Islet of Langerhans (tissue), 1 donor: ENCODE measurements at regions not wholly inside any gene's neighbourhood (a gene's known extent, or its start where the extent isn't known, plus 50 kb on each side); places are given as distances from the start of the nearest gene placed in this dataset.

Source experiments
- FAIRE-seq: peaks from one replicate; lab custom pipeline; 2011; peaks lifted over from hg19 to GRCh38; lab: Jason Lieb, UNC

DNA sequence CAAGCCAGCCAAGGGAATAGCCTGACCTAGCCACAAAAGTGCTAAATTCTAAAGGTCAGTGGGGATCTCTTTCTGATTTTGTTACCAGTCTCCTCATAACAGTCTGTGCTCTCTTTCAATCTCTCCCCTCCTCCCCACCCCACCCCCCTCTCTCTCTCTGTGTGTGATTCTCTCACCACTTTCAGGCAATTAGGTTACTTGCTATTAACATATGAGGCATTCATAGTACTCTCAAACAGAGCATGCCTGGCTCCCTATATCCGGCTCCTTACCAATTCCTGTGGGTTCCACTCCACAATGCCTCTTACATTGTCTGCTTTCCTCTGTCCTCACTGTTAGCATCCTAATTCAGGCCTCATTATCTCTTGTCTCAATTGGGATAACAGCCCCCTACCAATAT lies 464.3 kb upstream of the DEPDC1 start:
- FAIRE-seq = no peak

DNA sequence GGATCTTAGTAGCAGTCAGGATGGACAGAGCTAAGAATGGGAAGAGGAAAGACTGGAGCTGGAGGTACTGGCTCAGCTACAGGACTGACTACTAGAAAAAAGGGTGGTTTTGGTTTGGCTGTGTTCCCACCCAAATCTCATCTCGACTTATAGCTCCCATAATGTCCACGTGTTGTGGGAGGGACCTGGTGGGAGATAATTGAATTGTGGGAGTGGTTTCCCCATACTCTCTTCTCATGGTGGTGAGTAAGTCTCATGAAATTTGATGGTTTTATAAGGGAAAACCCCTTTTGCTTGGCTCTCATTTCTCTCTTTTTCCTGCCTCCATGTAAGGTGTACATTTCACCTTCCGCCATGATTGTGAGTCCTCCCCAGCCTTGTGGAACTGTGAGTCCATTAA lies 466.5 kb upstream of the DEPDC1 start:
- FAIRE-seq = no peak

DNA sequence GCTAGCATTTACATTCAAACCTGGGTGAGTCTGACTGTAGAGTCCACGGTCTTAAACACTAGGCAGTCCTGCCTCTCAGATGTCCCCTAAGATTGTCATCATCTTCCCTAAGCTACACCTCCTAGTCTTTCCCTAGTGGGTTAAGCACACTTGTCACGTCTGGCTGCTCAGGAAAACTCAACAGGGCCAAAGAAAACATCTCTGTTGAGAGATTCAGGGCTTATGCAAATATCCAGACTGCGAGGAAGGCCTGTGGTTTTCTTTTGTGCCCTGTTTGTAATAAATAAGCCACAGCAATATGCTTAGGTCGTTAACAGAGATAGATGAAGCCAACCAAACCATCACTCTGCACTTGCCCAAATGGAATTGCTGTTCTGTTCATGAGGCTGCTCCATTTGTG lies 472.6 kb upstream of the DEPDC1 start:
- no peak for FAIRE-seq

DNA sequence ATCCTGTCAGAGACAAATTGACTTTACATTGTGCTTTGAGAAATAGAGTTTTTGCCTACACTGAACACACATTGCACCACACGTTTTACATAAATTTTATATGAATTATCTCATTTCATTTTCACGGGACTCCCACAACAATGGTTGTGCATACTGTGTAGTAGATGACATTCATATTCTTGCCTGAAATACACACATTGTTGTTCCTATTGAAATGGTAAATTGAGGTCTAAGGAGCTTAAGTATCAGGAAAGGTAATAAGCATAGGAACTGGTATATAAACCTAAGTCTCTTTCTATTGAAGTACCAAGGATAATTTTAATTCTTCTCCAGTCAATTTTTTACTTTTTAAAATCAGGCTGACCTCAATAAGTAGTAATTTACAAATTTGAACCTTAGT lies 473.7 kb upstream of the DEPDC1 start:
- no peak for FAIRE-seq

- no peak for FAIRE-seq
Observed at GRCh38 chr1:68973459-68974244, 476.8 kb upstream of the DEPDC1 start.

- no peak for FAIRE-seq
Observed at GRCh38 chr1:68974447-68974846, 477.6 kb upstream of the DEPDC1 start.

DNA sequence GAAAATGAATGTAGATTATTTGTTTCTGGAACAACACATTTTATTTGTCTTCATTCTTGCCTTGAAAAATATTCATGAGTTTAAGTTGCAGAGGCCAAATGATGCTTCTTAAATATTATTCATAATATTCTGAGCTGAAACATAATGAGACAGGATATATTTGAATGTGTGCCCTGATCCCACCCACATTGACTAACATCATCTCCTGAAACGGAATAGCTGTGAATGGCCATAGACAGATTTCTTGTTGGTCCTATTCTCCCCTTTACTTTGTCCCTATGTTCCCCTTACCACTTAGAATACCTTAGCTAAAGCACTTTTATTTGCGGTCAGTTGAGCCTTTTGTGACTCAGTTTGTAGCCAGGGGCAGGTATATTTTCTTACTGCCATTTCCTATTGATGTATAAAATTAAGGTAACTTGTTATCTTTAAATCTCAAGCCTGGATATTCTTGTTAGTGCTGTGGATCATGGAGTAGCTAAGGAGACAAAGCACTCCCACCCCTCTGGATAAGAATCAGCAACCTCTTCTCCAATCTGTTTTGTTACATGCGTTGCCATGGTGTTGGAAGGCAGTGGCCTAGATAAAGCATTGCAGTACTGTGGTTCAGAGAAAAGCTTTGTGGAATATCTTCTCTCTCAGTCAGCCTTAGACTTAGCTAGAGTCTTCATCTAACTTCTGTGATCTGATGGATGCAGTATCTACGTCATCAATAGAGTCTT lies 478.5 kb upstream of the DEPDC1 start:
- no peak for FAIRE-seq

- FAIRE-seq = no peak
Observed at GRCh38 chr1:68976916-68977610, 480.2 kb upstream of the DEPDC1 start.

DNA sequence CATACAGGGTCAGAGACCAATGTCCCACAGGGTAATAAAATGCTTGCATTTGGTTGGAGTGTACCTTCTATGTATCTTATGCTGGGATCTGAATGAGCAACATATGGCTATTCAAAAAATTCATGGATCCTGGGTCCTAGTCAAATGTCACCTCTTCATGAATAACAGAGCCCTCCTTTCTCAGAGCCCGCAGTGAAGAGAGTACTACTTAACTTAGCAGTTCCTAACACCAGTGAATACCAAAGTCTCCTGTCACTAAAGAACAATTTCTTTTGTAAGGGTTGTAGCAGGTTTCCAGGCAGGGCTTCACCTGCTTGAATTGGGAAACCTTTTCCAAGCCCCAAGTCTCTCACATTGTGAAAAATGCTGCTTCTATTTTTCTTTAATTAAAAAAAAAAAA lies 483.0 kb upstream of the DEPDC1 start:
- FAIRE-seq = no peak

DNA sequence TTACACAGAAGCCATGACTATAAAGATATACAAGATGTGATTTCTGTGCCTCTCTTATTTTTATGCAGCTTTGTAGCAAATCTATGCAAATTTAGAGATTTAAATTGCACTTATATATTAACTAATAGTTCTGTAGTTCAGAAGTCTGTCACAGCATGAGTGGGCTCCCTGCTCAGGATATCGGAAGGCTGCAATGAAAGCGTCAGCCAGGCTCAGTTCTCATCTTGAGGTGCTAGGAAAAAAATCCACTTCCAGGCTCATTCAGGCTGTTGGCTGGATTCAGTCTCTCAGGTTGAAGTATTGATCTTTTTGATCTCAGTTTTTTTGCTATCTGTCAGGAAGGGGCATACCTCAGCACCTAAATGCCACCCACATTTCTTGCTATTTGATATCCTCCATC lies 487.4 kb upstream of the DEPDC1 start:
- no peak for FAIRE-seq

DNA sequence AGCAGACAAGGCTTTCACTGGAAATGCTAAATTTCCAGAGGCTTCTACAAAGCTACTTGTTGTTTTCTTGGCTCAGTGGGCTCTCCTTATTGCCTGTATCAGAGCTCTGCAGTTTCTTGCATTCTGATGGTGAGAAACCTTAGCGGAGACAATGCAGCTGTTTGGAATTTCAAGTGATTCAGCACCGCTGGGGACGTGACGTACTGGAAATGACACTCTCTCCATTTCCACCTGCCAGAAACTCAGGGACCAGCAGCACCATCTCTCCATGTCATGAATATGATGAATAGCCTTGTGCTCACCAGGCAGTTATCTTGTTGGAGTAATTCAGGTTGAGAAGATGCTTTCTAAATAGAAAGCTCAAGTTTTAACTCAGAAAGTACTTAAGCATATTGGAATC lies 497.2 kb upstream of the DEPDC1 start:
- no peak for FAIRE-seq

GRCh38 chr1:69016468-69016867 lies 519.6 kb upstream of the DEPDC1 start:
- FAIRE-seq = no peak

DNA sequence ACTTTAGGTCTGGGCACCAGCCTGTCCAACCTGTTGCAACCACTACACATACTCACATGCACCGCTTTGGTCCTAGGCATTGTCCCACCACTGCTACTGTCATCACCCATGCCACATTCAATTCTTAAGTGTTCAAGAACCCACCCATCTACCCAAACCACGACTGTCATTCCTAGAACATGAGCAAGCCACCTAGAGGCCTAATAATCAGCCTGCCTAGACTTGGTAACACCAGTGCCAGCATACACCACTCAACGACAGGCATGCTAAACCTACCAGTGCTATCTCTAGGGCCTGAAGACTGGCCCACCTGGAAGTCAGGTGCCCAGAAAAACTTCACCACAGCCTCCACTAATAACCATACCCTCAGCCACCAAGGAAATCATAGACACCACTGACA lies 532.8 kb upstream of the DEPDC1 start:
- FAIRE-seq = no peak

GRCh38 chr1:69038379-69038778 lies 529.3 kb upstream of the LRRC7 start:
- FAIRE-seq = no peak

GRCh38 chr1:69045572-69045971 lies 522.1 kb upstream of the LRRC7 start:
- FAIRE-seq = no peak

DNA sequence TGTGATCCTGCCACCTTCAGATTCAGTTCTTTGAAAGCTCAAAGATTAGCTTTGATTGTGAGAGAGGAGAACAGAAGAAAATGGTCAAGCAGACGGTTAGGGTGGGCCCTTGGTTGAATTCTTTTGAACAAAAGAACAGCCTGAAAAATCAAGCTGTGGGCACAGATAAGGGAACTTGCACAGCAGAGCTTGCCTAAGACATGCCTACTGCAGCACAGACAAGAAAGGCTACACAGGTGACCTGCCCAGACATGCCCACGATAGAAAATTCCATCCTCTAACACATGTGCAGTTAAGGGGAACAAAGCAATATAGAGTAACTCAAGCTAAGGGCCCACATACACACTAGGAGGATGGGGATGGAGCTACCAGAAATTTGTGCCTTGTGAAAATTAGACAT lies 512.5 kb upstream of the LRRC7 start:
- FAIRE-seq = no peak

DNA sequence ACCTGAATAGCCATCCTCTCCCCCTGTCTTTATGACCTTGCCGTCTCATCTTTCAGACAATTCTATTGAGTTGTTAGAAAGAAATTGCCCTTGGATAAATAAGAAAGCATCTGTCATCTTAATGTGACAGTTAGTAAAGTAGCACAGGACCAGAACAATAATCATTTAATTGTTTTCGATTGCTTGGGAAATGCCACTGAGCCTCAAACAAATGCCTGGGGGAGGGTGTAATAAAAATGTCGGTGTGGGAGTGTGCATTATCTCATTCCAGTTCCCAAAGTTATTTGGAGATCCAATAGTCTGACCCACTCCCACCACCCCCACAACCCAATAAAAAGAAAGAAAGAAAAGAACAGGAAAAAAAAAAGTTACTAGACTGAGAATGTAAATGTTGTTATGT lies 509.3 kb upstream of the LRRC7 start:
- no peak for FAIRE-seq

DNA sequence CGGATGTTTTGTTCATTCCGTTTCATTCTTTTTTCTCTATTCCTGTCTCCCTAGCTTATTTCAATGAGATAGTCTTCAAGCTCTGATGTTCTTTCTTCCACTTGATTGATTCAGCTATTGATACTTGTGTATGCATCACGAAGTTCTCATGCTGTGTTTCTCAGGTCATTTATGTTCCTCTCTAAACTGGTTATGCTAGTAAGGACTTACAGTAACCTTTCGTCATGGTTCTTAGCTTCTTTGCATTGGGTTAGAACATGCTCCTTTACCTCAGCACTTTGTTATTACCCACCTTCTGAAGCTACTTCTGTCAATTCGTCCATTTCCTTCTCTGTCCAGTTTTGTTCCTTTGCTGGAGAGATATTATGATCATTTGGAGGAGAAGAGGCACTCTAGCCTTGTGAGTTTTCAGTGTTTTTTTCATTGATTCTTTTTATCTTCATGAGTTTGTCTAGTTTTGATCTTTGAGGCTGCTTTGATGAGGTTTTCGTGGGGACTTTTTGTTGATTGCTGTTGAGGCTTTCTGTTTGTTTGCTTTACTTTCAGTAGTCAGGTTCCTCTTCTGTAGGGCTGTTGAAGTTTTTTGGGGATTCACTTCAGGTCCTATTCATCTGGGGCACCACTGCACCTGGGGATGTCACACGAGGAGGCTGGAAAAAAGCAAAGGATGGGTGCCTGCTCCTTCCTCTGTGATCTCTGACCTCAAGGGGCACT lies 496.9 kb upstream of the LRRC7 start:
- no peak for FAIRE-seq

GRCh38 chr1:69073176-69073575 lies 494.5 kb upstream of the LRRC7 start:
- FAIRE-seq = no peak

GRCh38 chr1:69076631-69077030 lies 491.1 kb upstream of the LRRC7 start:
- FAIRE-seq = no peak

GRCh38 chr1:69077198-69077597 lies 490.5 kb upstream of the LRRC7 start:
- no peak for FAIRE-seq

DNA sequence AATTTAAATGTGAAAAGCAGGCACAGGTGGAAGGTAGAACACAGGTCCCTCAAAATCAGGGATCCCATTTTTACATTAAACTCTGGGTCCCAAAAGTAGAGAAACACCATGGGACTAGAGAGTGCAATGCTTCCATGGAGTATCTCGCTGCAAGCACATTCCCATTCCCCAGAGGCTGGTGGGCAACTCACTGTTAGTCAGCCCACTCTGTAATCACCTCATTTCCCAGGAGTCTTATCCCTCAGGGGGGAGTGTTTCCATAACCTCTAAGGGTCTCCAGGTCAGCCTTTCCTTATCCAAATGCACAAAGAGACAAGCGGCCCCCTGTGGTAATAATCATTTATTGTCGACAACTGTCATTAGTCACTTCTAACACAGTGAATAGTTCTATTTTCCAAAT lies 490.1 kb upstream of the LRRC7 start:
- FAIRE-seq = no peak

- no peak for FAIRE-seq
Observed at GRCh38 chr1:69081668-69082067, 486.1 kb upstream of the LRRC7 start.
